OCI-LY7 (cell line): ENCODE measurements at regions not wholly inside any gene's neighbourhood (a gene's known extent, or its start where the extent isn't known, plus 50 kb on each side); places are given as distances from the start of the nearest gene placed in this dataset.

ENCODE experiments used
- BruUV-seq: library from RNA; stranded (reverse); fragments of 400-500 nt; replicated peaks from 2 replicates; lab custom pipeline; 2021; lab: Mats Ljungman, UMichigan
- CTCF ChIA-PET: fragments of 300-600 bp; sonication (Branson Sonifier 250); formaldehyde crosslinking; loops from one replicate; lab custom pipeline; 2022; ENCODE audit warnings: antibody characterized with exemption; ENCODE audit not compliant: unreplicated experiment; lab: Charles Lee
- POLR2A ChIA-PET: fragments of 300-600 bp; sonication (Branson Sonifier 250); formaldehyde crosslinking; loops from one replicate; lab custom pipeline; 2022; ENCODE audit warnings: antibody characterized with exemption; lab: Charles Lee
- DNase-seq: peaks from one replicate; pipeline ENCODE4 v3.0.0-alpha.2; 2015; ENCODE audit warnings: low spot score
- H2AFZ ChIP-seq: fragments of 200-600 bp; sonication (generic), shearing (Covaris generic); 2 replicates; pipeline ENCODE4 v1.6.1; 2014; ENCODE audit warnings: mild to moderate bottlenecking, antibody characterized with exemption, low read length, moderate library complexity
- H3K27ac ChIP-seq: fragments of 200-600 bp; sonication (generic); 2 replicates; pipeline ENCODE4 v1.5.1; 2014; ENCODE audit warnings: mixed run types, low read depth, mild to moderate bottlenecking, moderate library complexity, low read length, inconsistent platforms; ENCODE audit not compliant: poor library complexity, severe bottlenecking
- H3K36me3 ChIP-seq: fragments of 200-600 bp; sonication (generic); 2 replicates; pipeline ENCODE4 v1.6.1; 2014; ENCODE audit warnings: mild to moderate bottlenecking, antibody characterized with exemption, low read length, moderate library complexity, mixed read lengths; ENCODE audit not compliant: insufficient read depth
- H3K4me1 ChIP-seq: fragments of 200-600 bp; sonication (generic); 2 replicates; pipeline ENCODE4 v1.5.1; 2014; ENCODE audit warnings: mild to moderate bottlenecking, low read length; ENCODE audit not compliant: insufficient read depth, poor library complexity, severe bottlenecking
- H3K4me2 ChIP-seq: fragments of 200-600 bp; sonication (generic); 2 replicates; pipeline ENCODE4 v1.6.1; 2014; ENCODE audit warnings: mild to moderate bottlenecking, low read length
- H3K4me3 ChIP-seq: fragments of 200-600 bp; sonication (generic); 2 replicates; pipeline ENCODE4 v1.5.1; 2014; ENCODE audit warnings: mild to moderate bottlenecking, low read depth, low read length; ENCODE audit not compliant: poor library complexity, severe bottlenecking
- H3K79me2 ChIP-seq: fragments of 200-600 bp; sonication (generic); 2 replicates; pipeline ENCODE4 v1.6.1; 2016; ENCODE audit warnings: low read depth, mild to moderate bottlenecking, low read length, moderate library complexity, mixed read lengths; ENCODE audit not compliant: insufficient read depth
- H3K9me2 ChIP-seq: fragments of 200-600 bp; sonication (generic); 2 replicates; pipeline ENCODE4 v1.6.1; 2016; ENCODE audit warnings: mild to moderate bottlenecking, low read length, mixed read lengths; ENCODE audit not compliant: insufficient read depth
- H3K9me3 ChIP-seq: fragments of 200-600 bp; sonication (generic); 2 replicates; pipeline ENCODE4 v1.6.1; 2014; ENCODE audit warnings: mild to moderate bottlenecking, mixed run types, low read length, mixed read lengths
- H4K20me1 ChIP-seq: fragments of 200-600 bp; sonication (generic); 2 replicates; pipeline ENCODE4 v1.6.1; 2014; ENCODE audit warnings: mild to moderate bottlenecking, antibody characterized with exemption, low read length, moderate library complexity, mixed read lengths; ENCODE audit not compliant: insufficient read depth
- CTCF ChIP-seq: fragments of 200-600 bp; sonication (generic); conservative IDR thresholded peaks from 2 replicates; pipeline ENCODE4 v1.5.1; 2014; ENCODE audit warnings: mild to moderate bottlenecking, antibody characterized with exemption, low read length, moderate library complexity, mixed read lengths
- EZH2phosphoT487 ChIP-seq: fragments of 200-600 bp; sonication (generic); IDR thresholded peaks from 2 replicates; pipeline ENCODE4 v1.6.1; 2018; ENCODE audit warnings: low read depth, borderline replicate concordance, mild to moderate bottlenecking, mixed run types, antibody characterized with exemption, low read length, moderate library complexity, mixed read lengths
- intact Hi-C: fragments of 100-400 bp; cut with micrococcal nuclease; formaldehyde crosslinking; loops from one replicate; pipeline ENCODE4 v1.10.0; 2022; ENCODE audit not compliant: unreplicated experiment

DNA sequence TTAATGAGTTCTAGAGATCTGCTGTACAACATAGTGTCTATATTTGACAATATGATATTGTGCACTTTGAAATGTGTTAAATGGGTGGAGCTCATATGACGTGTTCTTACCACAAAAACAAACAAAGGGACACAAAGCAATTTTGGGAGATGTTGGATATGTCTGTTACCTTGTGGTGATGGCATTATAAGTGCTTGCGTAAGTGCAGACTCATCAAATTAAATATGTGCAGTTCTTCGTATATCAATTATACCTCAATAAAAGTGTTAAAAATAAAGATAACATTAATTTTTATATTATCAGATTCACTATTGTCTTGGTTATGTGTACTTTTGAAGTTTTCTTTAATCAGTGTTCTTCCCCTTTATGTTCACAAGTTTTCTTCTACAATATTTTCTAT, 372.9 kb upstream of the COBL start:
- TF ChIP-seq EZH2phosphoT487 (no peak), CTCF (no peak)
- Histone ChIP-seq H3K9me3 (no peaks in the 10 kb centered on the region), H3K36me3 (no peaks in the 10 kb centered on the region), H3K4me1 (no peaks in the 10 kb centered on the region), H3K4me3 (no peak overlapping the region), H3K9me2 (no peaks in the 10 kb centered on the region), H3K4me2 (no peak overlapping the region), H3K27ac (no peak overlapping the region), H3K79me2 (no peaks in the 10 kb centered on the region), H2AFZ (no peak overlapping the region), H4K20me1 (no peaks in the 10 kb centered on the region)
- no peak for DNase-seq
- POLR2A ChIA-PET = interaction anchor here (0.6 kb wide), 1 partner anchor 694 kb away, joined by 4 read pairs; no protein-coding TSS in a partner anchor
- CTCF ChIA-PET = no interaction called here
- intact Hi-C loops = no loop called here
- BruUV-seq = no TSS peak

DNA sequence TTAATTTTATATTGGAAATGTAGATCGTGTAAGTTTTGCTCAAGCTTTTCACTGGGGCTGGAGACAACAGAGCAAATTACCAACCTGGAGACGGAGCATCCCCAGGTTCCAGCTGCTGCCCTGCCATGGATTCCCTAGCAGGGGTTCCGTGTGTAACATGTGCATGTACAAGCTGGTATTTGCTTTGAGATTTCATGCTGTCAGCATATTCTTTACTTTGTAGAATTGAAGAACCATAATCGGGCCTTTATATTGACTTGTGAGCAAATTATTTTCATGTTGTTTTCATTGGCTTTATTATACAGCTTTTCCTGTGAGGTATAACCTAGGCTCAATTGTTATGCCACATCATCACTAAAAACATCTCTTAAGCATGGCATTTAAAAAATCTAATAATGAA, 369.2 kb upstream of the COBL start:
- H3K9me2 ChIP-seq = no peaks in the 10 kb centered on the region
- no peak overlapping the region for H3K4me3 ChIP-seq
- H4K20me1 ChIP-seq = no peaks in the 10 kb centered on the region
- no peaks in the 10 kb centered on the region for H3K9me3 ChIP-seq
- no peak overlapping the region for H3K27ac ChIP-seq
- DNase-seq = no peak
- H3K79me2 ChIP-seq = no peaks in the 10 kb centered on the region
- no TSS peak for BruUV-seq
- no peak overlapping the region for H3K4me2 ChIP-seq
- no peaks in the 10 kb centered on the region for H3K4me1 ChIP-seq
- no peak overlapping the region for H2AFZ ChIP-seq
- intact Hi-C loops = no loop called here
- TF ChIP-seq CTCF (no peak), EZH2phosphoT487 (no peak)
- ChIA-PET CTCF (no interaction called here), POLR2A (no interaction called here)
- H3K36me3 ChIP-seq = no peaks in the 10 kb centered on the region

GRCh38 chr7:51680594-51681399, 364.2 kb upstream of the COBL start:
- Histone ChIP-seq H3K79me2 (no peaks in the 10 kb centered on the region), H3K9me2 (no peaks in the 10 kb centered on the region), H3K4me3 (no peak overlapping the region), H2AFZ (no peak overlapping the region), H4K20me1 (no peaks in the 10 kb centered on the region), H3K9me3 (no peaks in the 10 kb centered on the region), H3K36me3 (no peaks in the 10 kb centered on the region), H3K4me2 (no peak overlapping the region), H3K27ac (no peak overlapping the region), H3K4me1 (no peaks in the 10 kb centered on the region)
- no TSS peak for BruUV-seq
- POLR2A ChIA-PET = interaction anchor here (1.1 to 1.6 kb wide), 2 partner anchors 10 to 15 kb away, joined by 3 read pairs; no protein-coding TSS in a partner anchor
- TF ChIP-seq EZH2phosphoT487 = no peak
- no peak for TF ChIP-seq CTCF
- intact Hi-C loops = no loop called here
- CTCF ChIA-PET = no interaction called here
- no peak for DNase-seq
